ENCODE measurements at regions not wholly inside any gene's neighbourhood (a gene's known extent, or its start where the extent isn't known, plus 50 kb on each side); places are given as distances from the start of the nearest gene placed in this dataset.

GRCh38 chr18:39951142-39951720, 2003.8 kb upstream of the PIK3C3 start:
- intact Hi-C loops (cut with DNase I): no loop called here
- Histone ChIP-seq H3K9me3 (no peaks in the 10 kb centered on the region), H3K27ac (no peak overlapping the region), H3K4me3 (no peak overlapping the region), H3K27me3 (no peaks in the 10 kb centered on the region), H3K4me1 (no peaks in the 10 kb centered on the region), H3K36me3 (no peaks in the 10 kb centered on the region)
- no peak for DNase-seq
- ATAC-seq: no peak
- TF ChIP-seq POLR2A (IDR thresholded peaks at IDR 0.05): no peak
- WGBS (ENCODE audit: insufficient coverage, low coverage, low lambda C conversion rate, missing lambda C conversion rate): 59% methylated on average over 4 of the region's 4 CpGs

GRCh38 chr18:39946623-39947061, 2008.4 kb upstream of the PIK3C3 start:
- TF ChIP-seq POLR2A (IDR thresholded peaks at IDR 0.05) (no peak), CTCF (IDR thresholded peaks at IDR 0.05) (no peak)
- Histone ChIP-seq H3K4me1 (no peaks in the 10 kb centered on the region), H3K27ac (no peak overlapping the region), H3K27me3 (no peaks in the 10 kb centered on the region), H3K36me3 (no peaks in the 10 kb centered on the region), H3K9me3 (no peaks in the 10 kb centered on the region), H3K4me3 (no peak overlapping the region)
- intact Hi-C loops (cut with DNase I): no loop called here
- ATAC-seq (peak in 1 of 4 donors; percentile 19), DNase-seq (no peak)

- no peak for ATAC-seq
- Histone ChIP-seq H3K27ac (no peak overlapping the region), H3K36me3 (no peaks in the 10 kb centered on the region), H3K4me1 (no peaks in the 10 kb centered on the region), H3K4me3 (no peak overlapping the region), H3K27me3 (no peaks in the 10 kb centered on the region), H3K9me3 (no peaks in the 10 kb centered on the region)
- TF ChIP-seq CTCF (IDR thresholded peaks at IDR 0.05) (no peak), POLR2A (IDR thresholded peaks at IDR 0.05) (no peak)
- intact Hi-C loops (cut with DNase I): no loop called here
- 56% methylated on average over 2 of the region's 2 CpGs for WGBS (ENCODE audit: insufficient coverage, low coverage, low lambda C conversion rate, missing lambda C conversion rate)
- no peak for DNase-seq
Observed at GRCh38 chr18:39945076-39945475, 2010.0 kb upstream of the PIK3C3 start.

GRCh38 chr18:39942702-39943101, 2012.3 kb upstream of the PIK3C3 start:
- WGBS (ENCODE audit: insufficient coverage, low coverage, low lambda C conversion rate, missing lambda C conversion rate): 46% methylated on average over 2 of the region's 2 CpGs

More at GRCh38 chr18:39942702-39943101, 2012.3 kb upstream of the PIK3C3 start:
- Histone ChIP-seq H3K27me3 (no peaks in the 10 kb centered on the region), H3K9me3 (no peaks in the 10 kb centered on the region), H3K4me3 (no peak overlapping the region), H3K4me1 (no peaks in the 10 kb centered on the region), H3K36me3 (no peaks in the 10 kb centered on the region), H3K27ac (no peak overlapping the region)
- intact Hi-C loops (cut with DNase I): no loop called here
- no peak for ATAC-seq
- no peak for DNase-seq
- TF ChIP-seq POLR2A (IDR thresholded peaks at IDR 0.05) (no peak), CTCF (IDR thresholded peaks at IDR 0.05) (no peak)
